ENCODE measurements at regions not wholly inside any gene's neighbourhood (a gene's known extent, or its start where the extent isn't known, plus 50 kb on each side); places are given as distances from the start of the nearest gene placed in this dataset.

GRCh38 chr3:99013077-99013476 is 111.6 kb upstream of the DCBLD2 start (continued):
- TF ChIP-seq NFYB (IDR thresholded peaks at IDR 0.05; ENCODE audit: insufficient read depth, low read depth, low read length) = no peak
- no peak for TF ChIP-seq ASH2L (IDR thresholded peaks at IDR 0.05; ENCODE audit: borderline replicate concordance, low read depth)
- TF ChIP-seq SRF (IDR thresholded peaks at IDR 0.05; ENCODE audit: low read depth in 2 of 2, low read length in 2 of 2) = no peak

- Histone ChIP-seq H3K9ac (ENCODE audit: control insufficient read depth, insufficient read depth, low read length) (no peak overlapping the region), H3K27ac (ENCODE audit: control insufficient read depth, insufficient read depth) (no peak overlapping the region; the same call in 1 of the 2 replicates), H3K4me2 (ENCODE audit: control insufficient read depth, insufficient read depth) (peak overlapping the region; percentile 47), H3K36me3 (ENCODE audit: control insufficient read depth in 2 of 2, insufficient read depth in 2 of 2, low read length in 1 of 2) (no peaks in the 10 kb centered on the region), H3K4me1 (ENCODE audit: control insufficient read depth, insufficient read depth, low read length) (peaks cover 8% of the 10 kb centered on the region; the same call in 1 of the 2 replicates), H3K27me3 (replicated peaks in 1 of 2; ENCODE audit: control insufficient read depth in 2 of 2, insufficient read depth in 2 of 2, low read length in 1 of 2) (no peaks in the 10 kb centered on the region), H4K20me1 (ENCODE audit: control insufficient read depth, insufficient read depth) (no peaks in the 10 kb centered on the region), H2AFZ (ENCODE audit: control insufficient read depth, low read depth, low read length) (peak overlapping the region; percentile 33; the same call in 1 of the 2 replicates), H3K79me2 (ENCODE audit: control insufficient read depth, insufficient read depth, low read length) (no peaks in the 10 kb centered on the region), H3K9me3 (replicated peaks; ENCODE audit: control insufficient read depth, insufficient read depth, low read length) (no peaks in the 10 kb centered on the region), H3K4me3 (no peak overlapping the region)
- ChIA-PET POLR2A (no interaction called here), CTCF (interaction anchor here (1.1 to 2.4 kb wide), 4 partner anchors 11 to 199 kb away, joined by 4 to 11 read pairs (median 5); no protein-coding TSS in a partner anchor), SMC1A (ENCODE audit: uncharacterized antibody, unreplicated experiment) (interaction anchor here (0.7 kb wide), 1 partner anchor 151 kb away, joined by 3 read pairs; no protein-coding TSS in a partner anchor), RAD21 (ENCODE audit: unreplicated experiment) (no interaction called here)
- WGBS (ENCODE audit: insufficient coverage, insufficient replicate concordance, low lambda C conversion rate, missing lambda C conversion rate) = 0% methylated on average over 3 of the region's 3 CpGs
- no TSS peak for BruUV-seq (replicated peaks)
- in situ Hi-C loops (cut with MboI) (no loop called here), intact Hi-C loops (cut with micrococcal nuclease; ENCODE audit: unreplicated experiment) (no loop called here)
- ATAC-seq (peak; percentile 99), FAIRE-seq (peak; percentile 92), DNase-seq (ENCODE audit: low read depth, low spot score) (peak; percentile 69)
- TF ChIP-seq CHD2 (IDR thresholded peaks at IDR 0.05; ENCODE audit: borderline replicate concordance, low read depth, low read length) (no peak), CEBPB (IDR thresholded peaks at IDR 0.05; ENCODE audit: borderline replicate concordance in 1 of 2, low read depth in 2 of 2, low read length in 2 of 2) (peak in 1 of 2 experiments; percentile 64; a peak in 1 of 4 replicates), NR2C1 (IDR thresholded peaks at IDR 0.05) (no peak), IKZF1 (conservative IDR thresholded peaks at IDR 0.05) (no peak), SPI1 (IDR thresholded peaks at IDR 0.05; ENCODE audit: borderline replicate concordance, insufficient read depth, low read depth, low read length) (no peak), CREB1 (IDR thresholded peaks at IDR 0.05; ENCODE audit: low read depth) (0 out of 2 replicates have a peak, but pooled peaks have one; percentile 58), EED (IDR thresholded peaks at IDR 0.05; ENCODE audit: low read depth) (0 out of 2 replicates have a peak, but pooled peaks have one; percentile 26), EP300 (IDR thresholded peaks at IDR 0.05; ENCODE audit: borderline replicate concordance in 1 of 2, control insufficient read depth in 1 of 2, low read depth in 2 of 2, low read length in 2 of 2) (peak; percentile 23 to 52; a peak in 1 of 4 replicates), EGR1 (IDR thresholded peaks at IDR 0.05; ENCODE audit: borderline replicate concordance in 1 of 2, low read depth in 2 of 2, low read length in 2 of 2) (no peak), ESRRA (IDR thresholded peaks at IDR 0.05; ENCODE audit: low read length) (no peak), POLR2AphosphoS2 (IDR thresholded peaks at IDR 0.05; ENCODE audit: low read depth, low read length) (no peak), SIN3A (IDR thresholded peaks at IDR 0.05; ENCODE audit: low read depth, low read length) (no peak), CREM (IDR thresholded peaks at IDR 0.05; ENCODE audit: low read depth) (peak; percentile 64; the same call in 1 of the 2 replicates), TCF12 (IDR thresholded peaks at IDR 0.05; ENCODE audit: low read depth, low read length) (peak; percentile 95), NFXL1 (IDR thresholded peaks at IDR 0.05; ENCODE audit: borderline replicate concordance) (no peak), PML (IDR thresholded peaks at IDR 0.05; ENCODE audit: low read length) (peak; percentile 28; the same call in 1 of the 2 replicates), ATF3 (IDR thresholded peaks at IDR 0.05; ENCODE audit: borderline replicate concordance, extremely low read depth, low read depth, low read length) (no peak), POU2F2 (IDR thresholded peaks at IDR 0.05; ENCODE audit: borderline replicate concordance, low read depth, low read length) (peak; percentile 34; the same call in 1 of the 3 replicates), NFYB (IDR thresholded peaks at IDR 0.05; ENCODE audit: insufficient read depth, low read depth, low read length) (no peak), ETV6 (conservative IDR thresholded peaks at IDR 0.05 in 1 of 2, IDR thresholded peaks at IDR 0.05 in 1 of 2; ENCODE audit: borderline replicate concordance in 1 of 2, low read depth in 1 of 2) (peak in 1 of 2 experiments; percentile 29; a peak in 1 of 4 replicates), POLR2A (IDR thresholded peaks at IDR 0.05; ENCODE audit: low read depth, low read length) (no peak)
Measured at GRCh38 chr3:99012051-99012450, 110.6 kb upstream of the DCBLD2 start.
